Vagina (tissue), 2 donors: ENCODE measurements at regions not wholly inside any gene's neighbourhood (a gene's known extent, or its start where the extent isn't known, plus 50 kb on each side); places are given as distances from the start of the nearest gene placed in this dataset.

Source experiments
- POLR2AphosphoS5 ChIP-seq, 2 donors: sonication (generic); formaldehyde crosslinking; IDR thresholded peaks; one replicate each; pipeline ENCODE4 v1.9.0; 2017; ENCODE audit warnings: antibody characterized with exemption in 2 of 2, mild to moderate bottlenecking in 2 of 2, low read depth in 1 of 2; ENCODE audit not compliant: insufficient read depth in 1 of 2
- TF ChIP-seq, protein P1 (sequence below), 3 experiments: fragments of 450-650 bp in 2 of 3; fragments of 200-600 bp in 1 of 3; sonication (generic) in 1 of 3; IDR thresholded peaks; one replicate each; pipeline ENCODE4 v1.5.1; 2017 to 2019; ENCODE audit warnings: antibody characterized with exemption in 3 of 3, mild to moderate bottlenecking in 2 of 3, moderate library complexity in 2 of 3

DNA sequence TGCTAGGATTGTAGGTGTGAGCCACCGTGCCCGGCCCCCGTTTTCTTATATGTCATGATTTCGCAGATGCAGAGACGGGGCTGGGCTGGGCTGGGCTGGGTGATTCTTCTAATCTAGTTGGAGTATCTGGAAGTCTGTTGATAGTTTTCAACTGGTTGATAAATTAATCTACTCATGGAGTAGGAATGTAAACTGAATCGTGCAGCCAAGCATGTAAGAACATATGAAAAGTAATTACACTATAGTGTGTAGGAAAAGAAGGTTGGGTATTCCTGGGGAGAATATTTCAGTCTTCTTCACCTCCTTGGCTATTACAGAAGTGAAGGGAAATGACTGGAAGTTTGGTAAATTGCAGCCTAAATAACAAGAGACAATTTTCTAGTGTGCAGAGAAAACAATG is 82.6 kb upstream of the MAGI1 start:
- TF ChIP-seq POLR2AphosphoS5 (IDR thresholded peaks at IDR 0.05; ENCODE audit: insufficient read depth in 1 of 2, low read depth in 1 of 2): no peak
- TF ChIP-seq, protein P1, sequence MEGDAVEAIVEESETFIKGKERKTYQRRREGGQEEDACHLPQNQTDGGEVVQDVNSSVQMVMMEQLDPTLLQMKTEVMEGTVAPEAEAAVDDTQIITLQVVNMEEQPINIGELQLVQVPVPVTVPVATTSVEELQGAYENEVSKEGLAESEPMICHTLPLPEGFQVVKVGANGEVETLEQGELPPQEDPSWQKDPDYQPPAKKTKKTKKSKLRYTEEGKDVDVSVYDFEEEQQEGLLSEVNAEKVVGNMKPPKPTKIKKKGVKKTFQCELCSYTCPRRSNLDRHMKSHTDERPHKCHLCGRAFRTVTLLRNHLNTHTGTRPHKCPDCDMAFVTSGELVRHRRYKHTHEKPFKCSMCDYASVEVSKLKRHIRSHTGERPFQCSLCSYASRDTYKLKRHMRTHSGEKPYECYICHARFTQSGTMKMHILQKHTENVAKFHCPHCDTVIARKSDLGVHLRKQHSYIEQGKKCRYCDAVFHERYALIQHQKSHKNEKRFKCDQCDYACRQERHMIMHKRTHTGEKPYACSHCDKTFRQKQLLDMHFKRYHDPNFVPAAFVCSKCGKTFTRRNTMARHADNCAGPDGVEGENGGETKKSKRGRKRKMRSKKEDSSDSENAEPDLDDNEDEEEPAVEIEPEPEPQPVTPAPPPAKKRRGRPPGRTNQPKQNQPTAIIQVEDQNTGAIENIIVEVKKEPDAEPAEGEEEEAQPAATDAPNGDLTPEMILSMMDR (IDR thresholded peaks at IDR 0.05): no peak
